Stimulated activated CD4-positive, alpha-beta T cell treated with anti-CD3 and anti-CD28 coated beads, TNF-alpha, amount 100 ng/mL, for 1 hour (primary cell): ENCODE measurements at regions not wholly inside any gene's neighbourhood (a gene's known extent, or its start where the extent isn't known, plus 50 kb on each side); places are given as distances from the start of the nearest gene placed in this dataset.
"Not testable (repeated sequence)": the region's sequence is repeated elsewhere in the genome, so short reads cannot be mapped to it uniquely, and the experiment has no call there.

Experiments used
- DNase-seq, 3 donors: peaks; one replicate each; pipeline ENCODE4 v3.0.0-alpha.2; 2020; ENCODE audit warnings: low read depth in 3 of 3, low spot score in 1 of 3

DNA sequence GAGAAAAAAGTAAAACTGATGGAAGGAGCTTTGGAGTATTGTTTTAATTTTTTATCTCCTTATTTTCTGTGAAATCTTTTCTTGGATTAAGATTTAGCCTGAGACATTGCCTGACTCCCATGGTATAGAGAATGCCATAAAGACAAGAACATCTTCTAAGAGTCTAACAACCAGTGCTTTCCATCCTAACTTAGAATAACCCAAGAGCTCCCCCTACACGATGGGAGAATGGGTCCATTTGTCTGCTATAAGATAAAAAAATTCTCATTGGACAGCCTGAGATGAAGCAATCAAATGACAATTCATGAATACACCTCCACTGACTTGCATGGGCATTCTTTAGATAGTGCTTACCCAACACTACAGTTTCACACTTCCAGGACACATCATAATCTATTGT, 478.1 kb downstream of the TTLL7 start:
- no peak for DNase-seq

DNA sequence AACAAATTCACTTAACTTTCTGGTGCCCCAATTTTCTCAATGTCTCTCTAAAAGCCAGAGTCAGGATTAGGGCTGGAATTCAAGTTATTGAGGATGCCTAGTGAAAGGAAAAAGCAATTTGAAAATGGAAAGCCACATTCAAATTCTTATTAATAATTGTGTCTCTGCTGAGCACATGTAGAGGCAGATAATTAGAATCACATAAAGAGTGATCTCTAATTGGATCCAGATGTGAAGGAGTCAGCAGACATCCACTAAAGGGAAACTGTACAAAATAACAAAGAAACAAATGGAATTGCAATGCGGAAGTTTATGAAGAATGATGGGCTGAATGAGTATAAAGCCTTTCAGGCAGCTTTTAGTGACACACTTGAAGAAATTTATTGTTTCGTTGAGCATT, 482.6 kb downstream of the TTLL7 start:
- DNase-seq, result no peak

DNA sequence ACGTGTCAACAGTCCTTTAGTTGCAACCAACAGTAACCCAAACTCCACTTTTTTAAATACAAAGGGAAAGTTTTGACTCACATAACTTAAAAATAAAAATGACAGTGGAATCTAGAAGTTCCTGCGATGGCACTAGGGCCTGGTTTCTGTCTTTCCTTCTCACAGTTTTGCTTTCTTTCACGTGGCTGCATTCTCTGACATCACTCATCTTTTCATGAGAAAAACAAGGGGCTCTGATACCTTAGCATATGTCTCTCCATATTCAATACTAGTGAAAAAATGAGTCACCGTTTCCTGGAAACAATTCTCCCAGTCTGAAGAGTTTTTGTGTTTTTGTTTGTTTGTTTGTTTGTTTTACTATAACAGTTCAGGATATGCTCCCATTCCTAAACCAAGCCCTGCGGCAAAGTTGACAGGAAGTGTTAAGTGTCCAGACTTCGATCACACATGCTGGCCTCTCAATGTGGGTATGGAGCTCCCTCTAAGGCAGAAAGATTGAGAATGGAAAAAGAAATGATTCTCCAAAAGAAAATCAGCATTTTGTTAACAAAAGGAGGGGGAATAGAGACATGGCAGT, 483.3 kb downstream of the TTLL7 start:
- DNase-seq, result no peak

DNA sequence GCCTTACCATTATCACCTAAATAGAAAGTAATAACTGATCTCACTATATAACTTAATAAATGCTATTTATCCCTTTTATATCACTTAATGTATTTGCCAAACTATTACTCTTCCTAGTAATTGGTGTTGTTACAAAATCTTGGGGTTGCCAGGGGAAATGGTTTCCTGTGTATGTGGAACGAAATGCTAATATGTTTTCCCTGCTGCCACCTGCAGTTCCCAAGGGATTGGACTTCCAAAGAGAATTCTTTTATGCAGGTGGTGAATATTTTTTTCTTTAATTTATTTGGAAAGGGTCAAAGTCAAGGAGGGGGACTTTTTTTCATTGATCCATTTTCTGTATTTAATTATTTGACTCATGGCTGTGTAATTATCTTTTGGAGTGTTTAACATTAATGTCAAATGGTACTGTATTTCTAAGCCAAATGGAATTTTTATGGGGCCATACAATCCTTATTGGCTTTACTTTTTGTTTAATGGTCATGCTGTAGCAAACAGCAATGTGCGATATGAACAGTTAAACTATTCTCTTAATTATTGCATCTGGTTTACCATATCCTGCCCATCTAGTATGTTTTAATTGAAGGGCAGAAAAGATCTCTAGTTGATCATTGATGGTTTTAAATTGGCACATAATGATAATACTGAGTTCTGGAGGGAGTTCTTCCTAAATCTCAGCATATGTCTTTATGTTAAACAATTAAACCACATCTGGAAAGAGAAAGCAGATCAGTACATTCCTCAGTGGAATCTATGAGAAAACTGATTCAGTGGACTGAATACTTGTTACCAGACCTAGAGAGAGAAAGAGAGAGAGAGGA, 486.3 kb downstream of the TTLL7 start:
- DNase-seq, result no peak

DNA sequence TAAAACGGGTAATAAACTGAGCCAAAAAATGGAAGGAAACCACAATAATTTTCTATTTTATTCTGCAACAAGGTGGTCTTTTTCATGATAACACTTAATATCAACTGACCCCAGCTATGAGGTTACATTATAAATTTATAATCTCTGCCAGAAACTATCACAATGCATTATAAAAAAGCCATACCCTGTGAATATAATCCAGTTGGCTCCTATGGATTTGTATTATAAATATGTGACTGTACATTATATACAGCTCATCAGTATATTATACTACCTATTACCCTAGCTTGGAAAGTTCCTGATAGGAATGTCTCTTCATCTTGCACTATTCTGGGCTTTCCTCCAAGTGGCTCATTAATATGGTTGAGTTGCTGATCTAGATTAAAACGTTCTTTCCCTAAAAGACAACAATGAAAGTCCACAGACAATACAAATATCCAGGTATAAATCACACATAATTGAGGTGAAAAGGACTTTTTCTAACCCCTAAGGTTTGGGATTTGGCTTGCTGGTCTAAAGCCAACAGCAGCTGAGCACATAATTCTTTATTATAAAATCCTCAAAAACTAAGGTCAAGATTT, 487.7 kb downstream of the TTLL7 start:
- DNase-seq, result no peak

DNA sequence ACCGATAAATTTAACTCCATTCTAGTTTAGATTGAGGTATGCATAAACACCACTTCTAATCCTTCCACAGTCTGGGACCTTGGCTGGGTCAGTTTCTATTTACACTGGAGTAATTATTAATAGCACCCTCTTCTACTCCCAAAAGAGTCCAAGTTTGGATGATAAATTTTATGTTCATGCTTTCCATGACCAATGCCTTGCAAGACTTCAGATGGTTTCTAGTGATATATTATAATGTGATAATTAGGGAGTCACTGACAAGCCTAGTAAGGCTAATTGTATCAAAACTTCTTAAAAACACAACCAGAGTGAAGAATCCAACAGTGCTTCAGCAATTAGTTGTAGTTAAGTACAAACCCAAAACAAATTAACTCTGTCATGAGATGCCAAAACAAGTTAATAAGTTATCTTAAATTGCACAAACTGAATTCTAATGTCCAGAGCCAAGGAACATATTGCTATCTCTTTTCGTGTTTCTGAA, 489.6 kb downstream of the TTLL7 start:
- DNase-seq, result no peak

DNA sequence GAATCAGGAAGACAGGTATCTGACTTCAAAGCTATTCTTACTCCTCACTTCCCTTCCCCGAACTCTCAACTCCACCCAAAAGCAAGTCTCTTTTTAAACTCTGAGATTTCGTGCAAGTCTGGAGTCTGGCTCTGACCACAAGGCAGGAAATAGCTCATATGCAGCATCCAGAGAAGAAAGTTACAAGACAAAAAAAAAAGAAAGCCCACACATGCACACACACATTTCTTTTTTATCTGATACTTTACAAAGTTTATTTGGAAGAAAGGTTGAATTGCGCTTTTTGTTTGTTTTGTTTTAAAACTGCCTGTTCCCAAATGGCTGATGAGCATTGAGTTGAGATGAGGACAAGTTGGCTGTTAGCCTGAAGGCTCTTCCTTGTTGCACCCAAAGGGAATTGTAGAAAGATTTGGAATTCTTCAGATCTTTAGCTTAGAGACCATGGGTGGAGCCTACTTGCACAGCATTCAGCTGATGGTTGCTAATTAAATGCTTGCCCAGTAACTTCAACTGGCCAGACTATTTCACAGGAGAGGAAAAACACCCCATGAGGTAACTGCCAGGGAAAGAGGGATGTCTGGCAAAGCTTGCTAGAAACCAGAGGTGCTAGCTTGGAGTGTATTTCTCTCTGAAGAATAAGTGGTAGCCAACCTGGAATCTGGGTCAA, 490.3 kb downstream of the TTLL7 start:
- DNase-seq, result peak in 2 of 3 donors; percentile 3 to 6

DNA sequence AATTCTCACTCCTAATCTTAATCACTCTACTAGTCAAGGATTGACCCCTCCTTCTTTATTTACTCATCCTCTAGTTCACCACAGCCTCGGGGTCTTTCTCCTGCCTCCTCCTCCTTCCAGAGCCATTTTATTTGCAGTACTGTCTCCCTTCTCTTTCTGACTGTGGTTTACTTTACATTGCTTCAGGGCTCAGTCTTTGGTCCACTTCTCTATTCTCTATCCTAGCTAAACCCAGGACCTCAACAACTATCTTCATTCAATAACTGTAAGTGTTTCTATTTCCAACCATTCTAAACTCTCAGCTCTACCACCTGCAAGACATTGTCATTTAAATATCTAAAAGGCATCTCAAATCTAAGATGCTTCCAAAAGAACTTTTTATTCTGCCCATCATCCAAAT, 493.8 kb downstream of the TTLL7 start:
- no peak for DNase-seq

DNA sequence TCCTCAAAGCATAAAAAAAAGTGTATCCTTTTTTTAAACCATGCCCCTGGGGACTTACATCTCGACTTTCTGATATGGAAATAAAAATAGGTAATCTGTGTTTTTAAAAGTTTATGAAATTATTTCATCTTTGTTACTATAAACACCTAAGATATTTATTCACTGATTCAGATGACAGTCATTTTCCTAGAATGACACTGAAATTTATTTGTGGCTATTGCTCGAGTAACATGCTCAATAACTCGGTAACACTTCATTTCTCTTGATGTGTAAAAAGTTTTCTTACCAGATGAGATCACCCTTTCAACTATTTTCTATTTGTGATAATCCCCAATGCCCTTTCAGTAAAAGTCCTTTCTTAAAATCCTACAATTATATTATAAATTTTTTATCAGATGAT, 495.8 kb downstream of the TTLL7 start:
- DNase-seq, result no peak

DNA sequence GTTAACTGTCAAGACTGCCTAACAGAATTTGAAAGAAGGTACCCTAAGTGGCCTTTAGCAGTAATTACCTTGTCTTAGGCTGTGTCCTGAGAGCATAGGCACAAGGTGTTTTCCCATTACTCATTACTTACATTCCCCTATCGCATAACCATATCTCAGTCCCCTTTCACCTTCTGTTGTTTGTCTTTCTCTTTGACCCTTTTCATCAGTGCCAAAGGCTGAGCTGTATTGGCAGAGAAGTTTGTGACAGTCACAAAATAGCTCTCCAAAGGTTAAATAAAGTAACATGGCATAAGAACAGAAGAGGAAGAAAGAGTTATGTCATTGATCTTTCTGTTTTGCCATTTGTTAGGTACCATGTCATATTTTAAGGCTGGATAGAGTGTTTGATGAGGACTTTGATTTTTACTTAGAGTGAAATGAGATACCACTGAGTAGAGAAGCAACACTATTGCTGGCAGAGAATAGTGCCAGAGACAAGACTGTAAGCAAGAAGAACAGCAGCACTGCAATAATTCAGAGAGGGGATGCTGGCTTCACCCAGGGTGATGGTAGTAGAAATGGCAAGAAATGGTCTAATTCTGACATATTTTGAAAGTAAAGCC, 497.8 kb downstream of the TTLL7 start:
- DNase-seq, result no peak

DNA sequence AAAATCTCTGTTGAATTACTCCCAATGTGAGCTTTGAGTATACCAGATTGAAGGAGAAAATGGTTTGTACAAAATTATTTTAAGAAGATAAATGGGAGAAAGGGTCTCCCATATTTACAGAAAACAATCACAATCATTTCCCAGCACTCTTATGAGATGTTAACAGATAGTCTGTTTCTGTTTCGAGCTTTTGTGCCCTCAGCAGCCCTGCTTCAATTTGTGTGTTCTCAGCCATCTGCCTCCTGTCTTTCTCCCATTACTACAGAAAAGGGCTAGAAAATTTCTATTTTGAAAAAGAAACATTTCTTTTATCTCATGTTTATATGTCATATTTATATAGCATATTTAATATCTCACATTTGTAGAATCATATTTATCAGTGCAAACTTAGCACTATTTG, 498.4 kb downstream of the TTLL7 start:
- DNase-seq, result no peak

DNA sequence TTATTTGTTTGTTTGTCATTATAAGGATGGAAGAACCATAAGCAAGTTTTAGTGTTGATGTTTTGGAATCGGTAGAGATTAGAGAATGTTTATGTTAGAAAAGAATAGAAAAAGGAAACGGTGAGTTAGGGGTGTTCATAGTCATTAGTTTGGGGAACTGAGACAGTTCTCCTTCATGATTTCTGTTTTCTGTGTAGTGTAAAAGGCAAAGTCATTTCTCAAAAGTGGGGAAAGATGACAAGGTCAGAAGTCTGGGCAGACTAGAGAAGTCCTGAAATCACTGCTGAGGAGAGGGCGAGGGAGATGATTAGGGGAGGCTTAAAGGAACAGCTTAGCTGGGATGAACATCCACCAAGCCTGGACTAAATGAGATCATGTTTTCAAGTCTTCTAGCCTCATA, 498.9 kb downstream of the TTLL7 start:
- no peak for DNase-seq

DNA sequence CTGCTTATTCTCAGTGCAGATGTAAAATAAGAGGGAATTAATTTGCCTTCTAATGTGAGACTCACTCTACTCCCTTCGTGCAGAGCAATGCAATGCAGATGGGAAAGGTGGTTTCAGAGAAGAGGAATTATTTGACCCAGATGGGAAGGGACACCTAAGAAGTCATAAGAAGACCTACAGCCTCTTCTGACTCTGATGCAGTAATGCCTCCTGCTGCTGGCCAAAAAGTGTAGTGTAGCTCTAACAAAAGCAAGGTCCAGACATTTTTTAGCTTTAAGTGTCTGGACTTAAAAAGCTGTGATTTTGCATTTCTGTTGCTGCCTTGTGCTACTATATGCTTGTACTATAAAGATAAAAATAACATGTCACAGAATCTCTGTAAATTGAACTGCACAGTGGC, 501.4 kb downstream of the TTLL7 start:
- no peak for DNase-seq

DNA sequence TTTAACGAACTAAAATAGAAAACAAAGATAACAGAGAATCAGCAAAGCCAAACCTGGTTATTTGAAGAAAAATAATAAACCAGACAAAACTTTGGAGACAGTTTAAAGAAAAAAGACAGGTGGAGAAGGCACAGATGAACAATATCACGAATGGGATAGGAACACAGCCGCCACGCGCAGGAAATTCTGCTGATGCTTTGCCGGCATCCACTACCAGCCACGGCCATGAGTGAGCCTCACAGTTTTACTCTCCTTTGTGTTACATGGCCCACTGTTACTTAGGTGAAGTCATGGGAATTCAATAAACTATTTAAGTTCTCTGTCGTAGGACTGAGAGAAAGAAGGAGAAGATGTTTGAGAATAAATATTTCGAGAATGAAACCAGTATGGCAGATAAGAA, 503.4 kb downstream of the TTLL7 start:
- no peak for DNase-seq

DNA sequence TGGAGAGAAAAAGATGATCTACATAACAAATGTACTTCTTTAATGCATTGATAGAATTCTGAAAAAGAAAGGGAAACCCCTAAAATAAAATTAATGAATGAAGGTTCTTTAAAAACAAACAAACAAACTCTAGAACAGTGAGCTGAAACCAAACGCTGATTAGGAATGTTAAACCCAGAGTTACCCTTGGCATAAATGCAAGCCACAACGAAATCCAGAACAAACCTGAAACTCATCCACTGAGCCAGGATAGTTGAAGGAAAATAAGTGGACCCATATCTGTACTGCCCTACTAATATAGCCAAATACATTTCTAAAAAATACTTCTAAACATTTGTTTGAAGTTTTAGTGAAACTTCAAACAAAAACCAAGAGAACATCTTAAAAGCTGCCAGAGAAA, 505.3 kb downstream of the TTLL7 start:
- no peak for DNase-seq

DNA sequence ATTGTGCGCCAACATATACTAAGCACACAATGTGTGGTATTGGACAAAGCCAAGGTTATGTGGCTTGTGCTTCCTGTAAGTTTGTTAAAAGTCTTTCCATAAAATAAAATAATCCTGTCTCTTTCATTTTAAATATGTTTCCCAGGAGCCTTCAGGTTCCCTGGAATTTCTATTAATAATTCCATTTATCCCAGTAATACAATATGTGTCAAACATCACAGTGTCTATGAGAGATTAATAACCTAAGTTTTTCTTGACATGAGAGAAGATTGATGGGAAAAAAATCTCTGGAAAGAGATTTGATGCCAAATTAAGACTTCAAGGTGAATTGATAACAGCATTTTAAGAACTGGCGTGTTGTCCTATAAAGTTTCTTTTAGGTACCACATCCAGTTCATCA, 507.0 kb downstream of the TTLL7 start:
- no peak for DNase-seq

DNA sequence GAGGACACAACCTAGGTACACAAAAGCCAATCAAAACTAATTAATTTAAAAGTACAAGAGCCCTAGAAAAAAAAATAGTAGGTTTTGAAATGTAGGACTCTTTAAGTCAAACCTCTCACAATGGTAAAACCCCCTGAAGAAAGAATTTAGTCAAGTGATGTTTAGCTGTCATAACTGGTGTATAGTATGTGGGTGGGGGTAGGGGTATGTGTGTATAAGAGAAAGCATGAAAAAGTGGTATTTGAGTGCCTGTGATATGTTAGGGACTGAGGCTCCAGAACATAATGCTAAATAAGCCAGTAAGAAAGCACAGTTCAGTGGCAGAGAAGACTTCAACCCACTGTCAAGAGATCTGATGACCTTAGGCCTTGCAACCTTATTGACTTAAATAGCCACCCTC, 507.9 kb downstream of the TTLL7 start:
- DNase-seq, result no peak

DNA sequence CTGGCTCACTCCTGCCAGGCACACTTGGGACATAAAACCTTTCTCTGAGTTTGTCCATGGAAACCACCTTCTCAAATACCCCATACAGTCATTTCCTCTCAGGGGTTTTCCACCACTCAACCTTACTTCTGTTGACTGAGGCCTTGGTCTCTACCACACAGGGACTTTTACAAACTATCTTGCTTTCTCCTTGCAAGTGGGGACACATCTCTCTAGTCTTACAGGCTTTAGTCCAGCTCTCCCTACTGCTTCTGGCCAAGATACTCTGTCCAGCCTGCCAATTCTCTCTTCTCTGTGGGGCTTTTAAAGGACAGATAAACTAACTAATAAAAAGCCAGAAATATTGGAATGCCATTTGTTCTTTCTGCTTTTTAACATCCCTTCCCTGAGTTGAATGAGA, 510.8 kb downstream of the TTLL7 start:
- DNase-seq, result not testable (repeated sequence)

DNA sequence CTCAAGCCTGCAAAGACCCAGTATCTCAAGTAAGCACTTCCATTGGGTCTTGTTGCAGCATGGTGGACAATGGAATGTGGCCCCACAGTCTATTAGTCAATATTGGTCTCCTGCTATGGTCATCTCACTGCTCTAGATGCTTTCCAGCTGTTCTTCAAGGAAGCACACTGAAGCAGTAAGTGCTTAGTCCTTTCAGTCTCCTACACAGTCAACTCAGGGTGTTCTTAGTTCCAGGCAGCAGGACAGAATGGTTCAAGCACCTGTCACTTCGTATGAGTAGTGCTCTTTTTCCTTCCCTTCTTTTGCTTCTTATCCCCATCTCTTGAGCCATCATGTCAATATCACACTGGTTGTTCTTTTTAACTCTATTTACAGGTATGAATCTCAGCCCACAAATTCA, 511.5 kb downstream of the TTLL7 start:
- not testable (repeated sequence) for DNase-seq

DNA sequence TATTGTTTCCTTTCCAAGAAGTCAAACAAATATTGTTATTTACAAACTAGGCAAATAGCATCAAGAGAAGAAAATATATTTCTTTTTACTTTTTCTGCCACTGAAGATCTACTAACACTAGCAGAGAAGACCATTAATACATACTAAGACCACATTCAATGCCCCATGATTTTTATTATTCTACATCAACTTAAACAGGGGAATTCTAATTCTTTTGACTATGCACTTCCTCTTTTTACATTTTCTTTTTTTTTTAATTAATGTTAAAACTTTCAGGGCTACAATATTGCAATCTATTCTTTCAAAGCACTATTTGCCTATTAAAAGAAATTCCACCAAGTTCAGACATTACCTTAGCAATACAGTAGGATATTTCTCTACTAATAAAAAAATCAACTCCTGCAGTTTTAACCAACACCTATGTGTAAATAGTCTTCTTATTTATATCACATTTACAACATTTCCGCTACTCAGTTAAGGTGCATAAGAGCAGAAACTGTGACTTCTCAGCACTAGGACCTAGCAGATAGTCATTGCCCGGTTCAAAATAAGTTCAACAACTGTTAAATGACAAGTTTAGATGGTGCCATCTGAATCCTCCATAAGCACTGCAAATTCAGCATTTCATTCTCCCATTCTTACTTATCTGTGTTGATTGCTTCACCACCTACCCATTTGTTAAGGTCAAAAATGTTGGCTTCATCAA, 513.5 kb downstream of the TTLL7 start:
- DNase-seq, result not testable (repeated sequence)

DNA sequence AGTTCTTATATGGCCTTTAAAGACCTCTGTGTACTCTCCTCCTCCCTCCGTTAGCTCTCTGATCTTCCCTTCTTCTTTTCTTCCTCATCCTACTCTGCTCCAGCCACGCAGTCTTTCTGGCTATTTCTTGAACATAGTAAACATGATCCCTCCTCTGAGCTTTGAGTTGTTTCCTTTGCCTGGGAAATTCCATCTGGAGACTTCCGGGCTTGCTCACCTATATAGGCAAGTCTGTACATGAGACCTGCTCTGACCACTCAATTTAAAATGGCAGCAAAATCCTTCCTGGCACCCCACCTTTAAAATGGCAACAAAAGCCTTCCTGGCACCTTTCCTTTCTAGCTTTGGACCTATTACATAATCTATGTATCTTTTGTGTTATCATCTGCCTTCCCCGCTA, 517.6 kb downstream of the TTLL7 start:
- DNase-seq, result not testable (repeated sequence)
